Stomach (tissue), 4 donors: ENCODE measurements at regions not wholly inside any gene's neighbourhood (a gene's known extent, or its start where the extent isn't known, plus 50 kb on each side); places are given as distances from the start of the nearest gene placed in this dataset.
"Not testable (repeated sequence)": the region's sequence is repeated elsewhere in the genome, so short reads cannot be mapped to it uniquely, and the experiment has no call there.

ENCODE experiments used
- POLR2A ChIP-seq, 4 donors: fragments of 450-650 bp; IDR thresholded peaks; one replicate each; pipeline ENCODE4 v1.6.1; 2016; ENCODE audit warnings: antibody characterized with exemption in 4 of 4, control low read depth in 2 of 4, mild to moderate bottlenecking in 1 of 4, moderate library complexity in 1 of 4
- POLR2AphosphoS5 ChIP-seq, 3 donors: sonication (generic); formaldehyde crosslinking; IDR thresholded peaks; one replicate each; pipeline ENCODE4 v1.6.1; 2016; ENCODE audit warnings: antibody characterized with exemption in 3 of 3
- TF ChIP-seq, protein P1 (sequence below), 7 experiments: fragments of 450-650 bp in 4 of 7; fragments of 200-600 bp in 3 of 7; sonication (generic) in 3 of 7; IDR thresholded peaks; one replicate each; pipeline ENCODE4 v1.5.1; 2016 to 2019; ENCODE audit warnings: antibody characterized with exemption in 7 of 7, control low read depth in 2 of 7, mild to moderate bottlenecking in 1 of 7

DNA sequence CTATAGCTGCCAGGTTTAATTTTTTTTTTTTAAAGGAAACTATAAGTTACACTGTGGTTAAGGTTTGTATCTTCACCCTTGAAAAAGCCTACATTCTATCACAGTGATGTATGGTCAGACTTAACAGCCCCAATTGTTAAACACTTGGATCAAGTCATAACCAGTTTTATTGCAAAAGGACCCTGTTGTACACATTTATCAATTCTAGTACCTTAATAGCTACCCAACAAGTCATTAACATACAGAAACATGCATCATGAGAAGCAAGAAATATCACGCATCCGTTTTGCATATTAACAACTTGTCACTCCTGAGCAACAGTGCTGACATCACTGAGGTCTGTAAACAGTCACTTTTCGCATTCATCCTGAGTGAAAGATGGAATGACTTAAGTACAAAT is 62.4 kb upstream of the AMN1 start:
- TF ChIP-seq POLR2A, POLR2AphosphoS5 (IDR thresholded peaks at IDR 0.05): not testable (repeated sequence)
- TF ChIP-seq, protein P1, sequence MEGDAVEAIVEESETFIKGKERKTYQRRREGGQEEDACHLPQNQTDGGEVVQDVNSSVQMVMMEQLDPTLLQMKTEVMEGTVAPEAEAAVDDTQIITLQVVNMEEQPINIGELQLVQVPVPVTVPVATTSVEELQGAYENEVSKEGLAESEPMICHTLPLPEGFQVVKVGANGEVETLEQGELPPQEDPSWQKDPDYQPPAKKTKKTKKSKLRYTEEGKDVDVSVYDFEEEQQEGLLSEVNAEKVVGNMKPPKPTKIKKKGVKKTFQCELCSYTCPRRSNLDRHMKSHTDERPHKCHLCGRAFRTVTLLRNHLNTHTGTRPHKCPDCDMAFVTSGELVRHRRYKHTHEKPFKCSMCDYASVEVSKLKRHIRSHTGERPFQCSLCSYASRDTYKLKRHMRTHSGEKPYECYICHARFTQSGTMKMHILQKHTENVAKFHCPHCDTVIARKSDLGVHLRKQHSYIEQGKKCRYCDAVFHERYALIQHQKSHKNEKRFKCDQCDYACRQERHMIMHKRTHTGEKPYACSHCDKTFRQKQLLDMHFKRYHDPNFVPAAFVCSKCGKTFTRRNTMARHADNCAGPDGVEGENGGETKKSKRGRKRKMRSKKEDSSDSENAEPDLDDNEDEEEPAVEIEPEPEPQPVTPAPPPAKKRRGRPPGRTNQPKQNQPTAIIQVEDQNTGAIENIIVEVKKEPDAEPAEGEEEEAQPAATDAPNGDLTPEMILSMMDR (IDR thresholded peaks at IDR 0.05) = not testable (repeated sequence)
